Spinal cord (tissue), 9 donors: ENCODE measurements at regions not wholly inside any gene's neighbourhood (a gene's known extent, or its start where the extent isn't known, plus 50 kb on each side); places are given as distances from the start of the nearest gene placed in this dataset.

Experiments used
- DNase-seq, 6 donors: peaks; one replicate each; pipeline versions ENCODE4 v3.0.0 to v3.0.0-alpha.2; 2013 to 2015; ENCODE audit warnings: low spot score in 6 of 6, low read depth in 4 of 6
- H3K27ac ChIP-seq: one replicate; pipeline ENCODE4 v1.5.1; 2013; ENCODE audit warnings: low read depth, low read length, control low read depth
- H3K27me3 ChIP-seq: one replicate; pipeline ENCODE4 v1.6.1; 2013; ENCODE audit warnings: low read length; ENCODE audit not compliant: control insufficient read depth, insufficient read depth
- H3K36me3 ChIP-seq: one replicate; pipeline ENCODE4 v1.6.1; 2013; ENCODE audit warnings: low read length; ENCODE audit not compliant: control insufficient read depth, insufficient read depth
- H3K4me1 ChIP-seq: one replicate; pipeline ENCODE4 v1.6.1; 2013; ENCODE audit warnings: low read length; ENCODE audit not compliant: control insufficient read depth, insufficient read depth
- H3K4me3 ChIP-seq: one replicate; pipeline ENCODE4 v1.5.1; 2013; ENCODE audit warnings: low read depth, low read length, control low read depth
- H3K9me3 ChIP-seq: one replicate; pipeline ENCODE4 v1.6.1; 2013; ENCODE audit warnings: low read length; ENCODE audit not compliant: control insufficient read depth, insufficient read depth
- WGBS: methylation state at CpG from one replicate; pipeline ENCODE4 v1.1.5; 2013; ENCODE audit warnings: missing lambda C conversion rate; ENCODE audit not compliant: insufficient coverage; 5-methylcytosine and 5-hydroxymethylcytosine counted together
- donor health status: healthy.

- WGBS: 19% methylated on average over 5 of the region's 11 CpGs
- Histone ChIP-seq H3K36me3 (no peaks in the 10 kb centered on the region), H3K4me1 (no peaks in the 10 kb centered on the region), H3K4me3 (peak overlapping the region; percentile 11), H3K27ac (no peak overlapping the region), H3K27me3 (no peaks in the 10 kb centered on the region), H3K9me3 (no peaks in the 10 kb centered on the region)
- DNase-seq: peak; percentile 77 to 98 (median 86)
Measured at GRCh38 chr4:81351654-81352445, 119.9 kb downstream of the RASGEF1B start.

- Histone ChIP-seq H3K9me3 (no peaks in the 10 kb centered on the region), H3K27ac (no peak overlapping the region), H3K4me1 (no peaks in the 10 kb centered on the region), H3K36me3 (no peaks in the 10 kb centered on the region), H3K4me3 (no peak overlapping the region), H3K27me3 (no peaks in the 10 kb centered on the region)
- DNase-seq: no peak
- WGBS: no CpG with 5 or more reads among the region's 3 CpGs
Measured at GRCh38 chr4:81350040-81350439, 121.7 kb downstream of the RASGEF1B start.

- Histone ChIP-seq H3K36me3 (no peaks in the 10 kb centered on the region), H3K4me3 (no peak overlapping the region), H3K9me3 (no peaks in the 10 kb centered on the region), H3K27me3 (no peaks in the 10 kb centered on the region), H3K27ac (no peak overlapping the region), H3K4me1 (no peaks in the 10 kb centered on the region)
- peak in 1 of 6 donors; percentile 61 for DNase-seq
- no CpG with 5 or more reads among the region's 1 CpG for WGBS
Measured at GRCh38 chr4:81348778-81349094, 123.0 kb downstream of the RASGEF1B start.

- Histone ChIP-seq H3K27me3 (no peaks in the 10 kb centered on the region), H3K27ac (no peak overlapping the region), H3K36me3 (no peaks in the 10 kb centered on the region), H3K4me1 (no peaks in the 10 kb centered on the region), H3K9me3 (no peaks in the 10 kb centered on the region), H3K4me3 (no peak overlapping the region)
- DNase-seq: no peak
- 100% methylated on average over 1 of the region's 3 CpGs for WGBS
Measured at GRCh38 chr4:81348086-81348777, 123.5 kb downstream of the RASGEF1B start.

- H3K4me3 ChIP-seq: no peak overlapping the region
- H3K9me3 ChIP-seq: no peaks in the 10 kb centered on the region
- no peaks in the 10 kb centered on the region for H3K4me1 ChIP-seq
- H3K27me3 ChIP-seq: no peaks in the 10 kb centered on the region
- 80% methylated on average over 1 of the region's 1 CpG for WGBS
- no peaks in the 10 kb centered on the region for H3K36me3 ChIP-seq
- no peak for DNase-seq
- no peak overlapping the region for H3K27ac ChIP-seq
Measured at GRCh38 chr4:81346719-81347118, 125.0 kb downstream of the RASGEF1B start.

- H3K4me3 ChIP-seq: no peak overlapping the region
- 92% methylated on average over 2 of the region's 3 CpGs for WGBS
- H3K27ac ChIP-seq: no peak overlapping the region
- H3K27me3 ChIP-seq: no peaks in the 10 kb centered on the region
- no peaks in the 10 kb centered on the region for H3K9me3 ChIP-seq
- no peaks in the 10 kb centered on the region for H3K36me3 ChIP-seq
- DNase-seq: no peak
- no peaks in the 10 kb centered on the region for H3K4me1 ChIP-seq
Measured at GRCh38 chr4:81343536-81343935, 128.2 kb downstream of the RASGEF1B start.

GRCh38 chr4:81343046-81343445, 128.0 kb upstream of the PRKG2 start:
- 100% methylated on average over 1 of the region's 1 CpG for WGBS
- Histone ChIP-seq H3K27ac (no peak overlapping the region), H3K36me3 (no peaks in the 10 kb centered on the region), H3K4me1 (no peaks in the 10 kb centered on the region), H3K4me3 (no peak overlapping the region), H3K9me3 (no peaks in the 10 kb centered on the region), H3K27me3 (no peaks in the 10 kb centered on the region)
- no peak for DNase-seq

- no peak overlapping the region for H3K27ac ChIP-seq
- H3K9me3 ChIP-seq: no peaks in the 10 kb centered on the region
- no peak overlapping the region for H3K4me3 ChIP-seq
- WGBS: no CpG with 5 or more reads among the region's 1 CpG
- no peaks in the 10 kb centered on the region for H3K27me3 ChIP-seq
- H3K4me1 ChIP-seq: no peaks in the 10 kb centered on the region
- no peak for DNase-seq
- H3K36me3 ChIP-seq: no peaks in the 10 kb centered on the region
Measured at GRCh38 chr4:81337211-81337610, 122.2 kb upstream of the PRKG2 start.

- Histone ChIP-seq H3K27ac (no peak overlapping the region), H3K9me3 (no peaks in the 10 kb centered on the region), H3K4me3 (no peak overlapping the region), H3K4me1 (no peaks in the 10 kb centered on the region), H3K27me3 (no peaks in the 10 kb centered on the region), H3K36me3 (no peaks in the 10 kb centered on the region)
- no CpG with 5 or more reads among the region's 5 CpGs for WGBS
- DNase-seq: peak in 1 of 6 donors; percentile 66
Measured at GRCh38 chr4:81335122-81335912, 120.3 kb upstream of the PRKG2 start.
